GM12874 (cell line): ENCODE measurements at regions not wholly inside any gene's neighbourhood (a gene's known extent, or its start where the extent isn't known, plus 50 kb on each side); places are given as distances from the start of the nearest gene placed in this dataset.

Experiments
- CTCF ChIP-seq: IDR thresholded peaks from 2 replicates; pipeline ENCODE4 v1.5.1; 2011; ENCODE audit warnings: low read depth, mild to moderate bottlenecking, control low read depth, low read length, moderate library complexity; ENCODE audit not compliant: insufficient read depth

GRCh38 chr6:98036344-98036923 lies 753.4 kb upstream of the MMS22L start:
- TF ChIP-seq CTCF = no peak

- no peak for TF ChIP-seq CTCF
Observed at GRCh38 chr6:98037571-98037970, 754.6 kb upstream of the MMS22L start.

GRCh38 chr6:98039443-98039842 lies 756.4 kb upstream of the MMS22L start:
- TF ChIP-seq CTCF = no peak

GRCh38 chr6:98039904-98040607 lies 757.0 kb upstream of the MMS22L start:
- no peak for TF ChIP-seq CTCF

GRCh38 chr6:98041056-98041455 lies 758.0 kb upstream of the MMS22L start:
- TF ChIP-seq CTCF = no peak

- TF ChIP-seq CTCF = no peak
Observed at GRCh38 chr6:98041921-98042320, 758.9 kb upstream of the MMS22L start.

- TF ChIP-seq CTCF = no peak
Observed at GRCh38 chr6:98044151-98044561, 761.1 kb upstream of the MMS22L start.
